Activated effector memory CD4-positive, alpha-beta T cell treated with Interleukin-2 at 50 U/mL for 16 hours (primary cell): ENCODE measurements at regions not wholly inside any gene's neighbourhood (a gene's known extent, or its start where the extent isn't known, plus 50 kb on each side); places are given as distances from the start of the nearest gene placed in this dataset.

Experiments
- DNase-seq: peaks from one replicate; pipeline ENCODE4 v3.0.0-alpha.2; 2020

DNA sequence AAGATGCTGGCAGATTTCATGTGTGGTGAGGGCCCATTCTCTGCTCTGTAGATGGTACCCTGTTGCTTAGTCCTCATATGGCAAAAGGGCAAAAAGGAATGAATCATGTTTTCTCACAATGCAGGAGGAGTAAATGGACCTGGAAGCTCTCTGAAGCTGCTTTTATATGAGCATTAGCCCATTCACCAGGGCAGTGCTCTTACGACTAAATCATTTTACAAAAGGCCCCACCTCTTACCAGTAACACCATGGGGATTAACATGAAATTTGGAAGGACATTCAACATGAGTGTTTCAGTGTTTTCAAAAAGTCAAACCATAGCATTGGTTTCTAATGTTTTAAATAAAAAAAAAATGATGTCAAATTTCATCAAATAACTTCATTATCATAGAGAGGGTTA is 495.7 kb upstream of the CBLB start:
- no peak for DNase-seq

DNA sequence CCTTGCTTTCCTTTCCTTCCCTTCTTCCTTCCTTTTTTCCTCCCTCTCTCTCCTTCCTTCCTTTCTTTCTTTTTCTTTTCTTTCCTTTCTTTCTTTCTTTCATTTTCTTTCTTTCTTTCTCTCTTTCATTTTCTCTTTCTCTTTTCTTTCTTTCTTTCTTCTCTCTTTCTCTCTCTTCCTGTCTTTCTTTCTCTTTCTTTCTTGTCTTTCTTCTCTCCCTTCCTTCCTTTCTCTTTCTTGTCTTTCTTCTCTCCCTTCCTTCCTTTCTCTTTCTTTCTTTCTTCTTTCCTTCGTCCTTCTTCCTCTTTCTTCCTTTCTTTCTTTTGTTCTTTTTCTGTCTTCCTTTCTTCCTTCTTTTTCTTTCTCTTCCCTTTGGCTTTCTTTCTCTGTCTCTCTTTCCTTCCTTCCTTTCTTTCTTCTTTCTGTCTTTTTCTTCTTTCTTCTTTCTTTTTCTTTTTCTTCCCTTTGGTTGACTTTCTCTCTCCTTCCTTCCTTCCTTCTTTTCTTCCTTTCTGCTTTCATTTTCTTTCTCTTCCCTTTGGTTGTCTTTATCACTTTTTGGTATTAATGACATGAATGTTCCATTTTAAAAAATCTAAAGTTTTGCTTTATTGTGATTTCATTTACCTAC is 496.4 kb upstream of the CBLB start:
- DNase-seq, result no peak

- DNase-seq, result no peak
Measured at GRCh38 chr3:106366352-106366751, 497.5 kb upstream of the CBLB start.

DNA sequence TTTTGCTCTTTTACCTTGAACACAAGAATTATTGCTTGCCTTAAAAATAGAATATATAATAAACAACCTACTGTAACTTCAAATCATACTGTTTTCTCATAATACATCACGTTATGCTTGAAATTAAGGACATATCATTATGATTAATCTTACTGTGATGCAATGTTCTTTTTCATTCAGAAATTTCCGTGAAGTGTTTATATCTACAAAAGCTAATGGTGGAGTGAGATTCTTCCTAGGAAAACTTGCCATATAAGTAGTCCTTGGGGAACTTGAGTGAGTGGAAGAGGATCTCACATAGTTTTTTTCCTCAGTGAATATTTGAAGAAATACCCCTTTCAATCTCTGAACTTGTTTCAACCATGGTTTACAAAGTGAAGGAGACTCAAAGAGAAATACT is 498.7 kb upstream of the CBLB start:
- no peak for DNase-seq

DNA sequence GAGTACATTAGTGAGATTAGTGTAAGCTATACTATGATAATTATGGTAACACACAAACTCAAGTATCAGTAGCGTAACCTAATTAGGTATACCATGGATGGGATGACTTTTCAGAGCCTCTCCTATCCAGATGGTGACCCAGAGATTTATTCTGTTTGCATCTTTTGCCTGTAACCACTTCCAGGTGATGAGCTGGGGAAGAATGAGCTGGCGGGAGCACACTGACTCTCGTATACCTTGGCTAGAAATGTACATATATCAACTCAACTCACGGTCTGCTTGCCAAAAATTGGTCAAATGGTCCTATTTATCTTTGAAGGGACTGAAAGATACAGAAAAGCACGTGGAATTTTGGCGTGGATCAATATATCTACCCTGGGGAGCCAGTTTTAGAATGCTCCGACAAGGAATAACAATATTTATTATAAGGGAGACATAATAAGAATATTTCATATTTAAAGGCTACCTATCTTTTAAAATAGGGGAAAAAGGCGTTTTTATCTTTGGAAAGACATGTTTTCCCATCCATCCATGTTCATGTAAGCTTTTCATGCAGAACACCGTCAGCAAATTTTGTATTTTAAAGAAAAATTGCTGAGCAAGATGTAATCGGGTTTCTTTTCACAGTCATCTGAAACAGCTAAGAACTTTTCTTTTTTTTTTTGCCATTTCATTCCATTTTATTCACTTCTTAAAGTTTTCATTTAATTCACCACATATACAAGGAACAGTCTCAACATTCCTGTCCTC is 502.6 kb upstream of the CBLB start:
- DNase-seq, result no peak

GRCh38 chr3:106371971-106372805 is 503.4 kb upstream of the CBLB start:
- DNase-seq, result no peak

GRCh38 chr3:106372806-106373190 is 504.0 kb upstream of the CBLB start:
- no peak for DNase-seq

DNA sequence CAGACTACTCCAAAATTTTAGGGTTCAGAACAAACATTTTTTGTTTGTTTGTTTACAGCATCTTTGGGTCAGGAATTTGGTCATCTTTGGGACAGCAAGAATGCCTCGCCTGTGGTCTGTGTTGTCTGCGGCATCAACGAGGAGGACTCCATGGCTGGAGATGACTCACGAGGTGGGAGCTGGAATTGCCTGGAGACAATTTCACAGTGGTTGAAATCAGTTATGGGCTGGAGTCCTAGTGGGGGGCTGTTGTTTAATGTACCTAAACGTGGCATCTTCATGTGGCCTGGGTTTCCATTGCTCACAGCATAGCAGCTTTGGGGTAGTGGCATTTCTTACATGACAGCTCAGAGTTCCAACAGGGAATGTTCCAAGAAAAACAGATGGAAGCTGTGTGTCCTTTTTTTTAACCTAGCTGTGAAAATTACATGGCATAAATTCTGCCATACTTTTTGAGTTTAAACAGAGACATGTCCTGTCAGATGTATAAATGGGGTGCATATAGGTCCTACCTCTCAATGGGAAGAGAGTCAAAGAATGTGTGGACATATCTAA is 507.3 kb upstream of the CBLB start:
- no peak for DNase-seq

DNA sequence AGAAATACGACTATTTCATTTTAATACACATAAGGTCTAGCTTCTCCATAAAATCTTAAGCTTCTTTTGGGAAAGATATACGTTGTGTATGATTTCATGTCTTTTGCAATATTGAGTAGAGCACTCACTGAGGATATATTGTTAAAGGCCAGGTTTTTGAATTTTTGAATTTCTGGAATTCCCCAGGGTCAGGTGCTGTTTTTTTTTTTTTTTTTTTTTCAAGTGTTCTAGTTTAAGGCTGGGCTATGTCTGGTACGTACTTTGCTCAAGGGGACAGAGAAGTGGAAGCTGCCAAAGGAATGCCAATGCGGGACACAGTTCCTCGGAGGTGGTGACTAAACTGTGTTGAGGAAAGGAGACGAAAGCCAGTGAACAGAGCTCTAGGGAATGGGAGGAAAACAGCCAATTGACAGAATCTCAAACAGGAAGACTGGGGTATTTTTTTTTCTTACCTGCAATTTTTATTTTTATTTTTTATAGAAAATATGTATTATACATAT is 510.5 kb upstream of the CBLB start:
- no peak for DNase-seq

- no peak for DNase-seq
Measured at GRCh38 chr3:106380232-106380631, 511.4 kb upstream of the CBLB start.

DNA sequence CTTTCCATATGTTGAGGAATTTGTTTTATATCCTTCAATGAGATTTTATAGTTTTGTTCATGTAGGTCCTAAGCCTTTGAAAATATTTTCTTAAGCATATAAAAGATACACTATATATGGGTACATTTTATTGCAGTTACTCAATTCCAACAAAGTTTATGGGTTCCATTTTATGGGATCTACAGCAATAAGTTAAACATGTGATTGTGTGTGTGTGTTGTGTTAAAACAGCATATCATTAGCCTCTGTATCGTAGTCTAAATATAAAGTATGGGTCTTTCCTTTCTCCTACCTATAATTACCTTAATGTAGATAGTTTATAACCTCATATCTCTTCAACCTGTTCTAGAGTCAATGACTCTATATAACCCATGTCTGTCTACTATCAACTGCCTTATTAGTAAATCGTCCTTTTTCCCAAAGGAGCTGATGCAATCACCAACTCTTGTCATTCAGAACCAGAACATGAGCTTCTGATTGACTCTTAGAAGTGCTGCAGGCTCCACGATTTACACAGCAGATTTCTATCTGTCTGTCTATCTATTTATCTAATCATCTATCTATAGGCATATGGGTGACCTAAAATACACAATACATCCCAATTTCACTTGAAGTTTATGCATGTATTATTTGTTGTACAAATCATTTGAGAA is 512.6 kb upstream of the CBLB start:
- no peak for DNase-seq

GRCh38 chr3:106381939-106382335 is 513.1 kb upstream of the CBLB start:
- no peak for DNase-seq

- no peak for DNase-seq
Measured at GRCh38 chr3:106386050-106386449, 517.2 kb upstream of the CBLB start.

GRCh38 chr3:106392915-106393314 is 524.1 kb upstream of the CBLB start:
- no peak for DNase-seq

GRCh38 chr3:106397006-106397405 is 528.2 kb upstream of the CBLB start:
- no peak for DNase-seq

GRCh38 chr3:106398891-106399600 is 530.2 kb upstream of the CBLB start:
- no peak for DNase-seq

DNA sequence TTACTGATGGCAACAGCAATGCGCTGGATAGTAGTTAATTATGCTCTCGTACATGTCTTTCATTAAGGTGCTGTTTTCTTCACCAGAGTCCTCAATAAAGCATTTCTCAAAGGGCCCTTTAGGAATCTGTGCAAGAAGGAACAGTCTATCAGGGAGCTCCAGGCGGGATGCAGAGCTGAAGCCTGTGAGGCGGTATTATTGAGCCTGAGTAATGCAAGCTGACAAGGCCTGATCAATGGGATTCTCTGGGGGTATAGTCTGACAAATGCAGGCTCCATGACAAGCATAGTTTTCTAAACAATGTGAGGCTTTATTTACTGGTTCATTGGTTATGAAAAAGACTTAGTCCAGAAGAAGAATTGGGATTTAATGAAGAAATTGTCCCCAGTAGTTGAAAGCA is 530.9 kb upstream of the CBLB start:
- no peak for DNase-seq

DNA sequence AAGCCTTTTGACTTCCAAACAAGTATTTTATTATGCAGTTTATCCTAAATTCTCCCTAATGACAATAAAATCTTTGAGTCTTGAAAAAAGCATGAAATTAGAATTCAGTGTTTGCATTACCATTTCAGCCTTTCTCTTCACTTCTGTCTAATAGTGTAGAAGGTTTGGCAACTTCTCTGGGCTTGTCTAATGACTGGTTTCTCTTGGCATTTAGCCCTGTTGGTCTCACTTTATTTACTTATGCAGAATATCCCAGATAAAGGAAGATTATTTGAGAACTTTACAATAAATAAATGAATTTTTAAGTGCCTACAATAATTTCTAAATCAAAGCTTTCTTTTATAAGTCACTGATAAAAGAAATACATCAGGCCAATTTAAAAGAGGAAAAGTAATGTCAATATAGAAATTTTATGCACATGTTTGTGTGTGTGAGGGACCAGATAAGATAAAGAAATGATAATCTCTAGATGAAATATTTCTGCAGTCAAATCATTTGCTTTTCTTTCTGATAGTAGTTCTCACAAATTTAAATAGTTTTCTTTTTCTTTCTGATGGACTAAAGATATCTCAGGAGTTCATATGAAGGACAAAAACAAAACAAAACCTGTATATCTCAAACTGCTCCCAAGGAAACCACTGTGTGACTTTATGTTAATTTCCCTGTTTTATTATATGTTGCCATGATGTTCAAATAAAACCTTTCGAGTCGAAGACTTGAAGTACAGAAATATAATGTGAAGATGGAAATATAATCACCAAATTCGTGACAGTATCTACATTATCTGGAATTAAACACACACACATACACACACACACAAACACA is 533.1 kb upstream of the CBLB start:
- no peak for DNase-seq

DNA sequence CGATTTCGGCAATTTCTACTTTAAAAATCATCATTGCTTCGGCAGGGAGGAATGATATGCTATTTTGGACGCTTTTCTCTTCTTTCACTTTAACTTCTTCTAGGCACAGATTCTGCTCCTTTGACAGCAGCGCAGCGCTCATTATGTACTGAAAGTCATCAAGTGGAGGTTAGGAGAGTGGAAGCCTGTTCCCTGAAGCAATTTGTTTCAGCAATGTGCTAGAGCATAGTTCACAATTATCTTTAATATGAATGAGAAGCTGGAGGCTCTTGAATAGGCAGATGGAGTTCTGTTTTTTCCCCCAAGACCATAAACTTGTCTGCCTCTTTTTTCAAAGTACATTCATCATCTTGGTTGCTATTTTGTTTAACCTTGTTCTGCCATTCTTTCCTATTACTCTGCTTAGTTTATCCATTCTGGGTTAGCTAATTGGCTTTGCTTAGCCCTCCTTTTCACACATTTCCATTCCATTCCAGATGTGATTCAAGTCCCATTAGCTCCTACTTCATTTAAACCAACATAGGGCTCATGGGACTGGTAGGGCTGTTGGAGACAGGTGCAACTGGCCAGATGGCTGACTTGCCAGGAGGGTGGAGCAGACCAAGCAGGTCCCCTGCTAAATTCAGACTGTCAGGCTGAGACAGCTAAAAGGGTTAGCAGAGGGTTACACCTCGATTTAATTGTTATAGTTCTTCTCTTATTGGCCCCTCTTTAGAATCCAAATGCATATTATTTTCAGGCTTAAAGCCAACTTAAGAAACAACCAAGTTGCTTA is 534.7 kb upstream of the CBLB start:
- no peak for DNase-seq

GRCh38 chr3:106413683-106414082 is 544.9 kb upstream of the CBLB start:
- DNase-seq, result no peak

DNA sequence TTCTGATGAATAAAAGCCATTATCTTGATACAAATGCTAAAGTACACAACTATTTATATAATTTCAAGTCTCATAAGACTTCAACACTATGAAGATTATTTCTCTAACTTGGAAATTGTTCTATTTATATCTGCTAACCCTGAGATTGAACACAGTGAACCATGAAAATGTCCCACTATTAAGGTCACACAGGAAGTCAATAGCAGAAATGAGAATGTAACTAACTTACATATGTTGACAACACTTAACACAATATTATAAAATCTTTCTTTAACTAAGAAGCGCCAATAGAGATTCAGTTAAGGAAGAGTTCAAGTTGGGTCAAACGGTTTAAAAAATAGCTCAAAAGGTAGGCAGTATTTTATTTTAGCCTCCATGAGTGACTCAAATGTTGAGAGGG is 551.8 kb upstream of the CBLB start:
- no peak for DNase-seq
